Tibial nerve (tissue), 4 donors: ENCODE measurements at regions not wholly inside any gene's neighbourhood (a gene's known extent, or its start where the extent isn't known, plus 50 kb on each side); places are given as distances from the start of the nearest gene placed in this dataset.

ENCODE experiments used
- DNase-seq, 2 donors: peaks; one replicate each; pipeline ENCODE4 v3.0.0-alpha.2; 2019; ENCODE audit warnings: low spot score in 2 of 2
- H3K27ac ChIP-seq, 4 donors: fragments of 200-600 bp; sonication (generic) in 3 of 4; one replicate each; pipeline ENCODE4 v1.5.1; 2017 to 2019; ENCODE audit warnings: mild to moderate bottlenecking in 1 of 4
- H3K27me3 ChIP-seq, 2 donors: fragments of 200-600 bp; sonication (generic) in 1 of 2; one replicate each; pipeline versions ENCODE4 v1.5.1 to v1.6.0; 2017 to 2019
- H3K36me3 ChIP-seq, 3 donors: fragments of 200-600 bp; sonication (generic); one replicate each; pipeline ENCODE4 v1.5.1; 2018 to 2019
- H3K4me1 ChIP-seq, 4 donors: fragments of 200-600 bp; sonication (generic) in 3 of 4; one replicate each; pipeline ENCODE4 v1.5.1; 2017 to 2019
- H3K4me3 ChIP-seq, 4 donors: fragments of 200-600 bp; sonication (generic) in 3 of 4; one replicate each; pipeline ENCODE4 v1.5.1; 2017 to 2019; ENCODE audit warnings: mild to moderate bottlenecking in 1 of 4, moderate library complexity in 1 of 4
- H3K9me3 ChIP-seq, 4 donors: fragments of 200-600 bp; sonication (generic) in 3 of 4; one replicate each; pipeline ENCODE4 v1.5.1; 2017 to 2019
- EP300 ChIP-seq, 2 donors: sonication (generic); formaldehyde crosslinking; IDR thresholded peaks; one replicate each; pipeline ENCODE4 v1.6.1; 2017; ENCODE audit warnings: antibody characterized with exemption in 2 of 2, mild to moderate bottlenecking in 1 of 2
- POLR2A ChIP-seq, 2 donors: fragments of 450-650 bp; IDR thresholded peaks; one replicate each; pipeline ENCODE4 v1.6.1; 2017; ENCODE audit warnings: antibody characterized with exemption in 2 of 2, mild to moderate bottlenecking in 2 of 2, moderate library complexity in 2 of 2
- WGBS, 2 donors: methylation state at CpG; one replicate each; pipeline ENCODE4 v1.1.5; 2018; 5-methylcytosine and 5-hydroxymethylcytosine counted together
- TF ChIP-seq, protein P1 (sequence below), 5 experiments: fragments of 200-600 bp in 3 of 5; fragments of 450-650 bp in 2 of 5; sonication (generic) in 3 of 5; IDR thresholded peaks; one replicate each; pipeline ENCODE4 v1.5.1; 2016 to 2019; ENCODE audit warnings: antibody characterized with exemption in 5 of 5, mild to moderate bottlenecking in 3 of 5, moderate library complexity in 2 of 5

DNA sequence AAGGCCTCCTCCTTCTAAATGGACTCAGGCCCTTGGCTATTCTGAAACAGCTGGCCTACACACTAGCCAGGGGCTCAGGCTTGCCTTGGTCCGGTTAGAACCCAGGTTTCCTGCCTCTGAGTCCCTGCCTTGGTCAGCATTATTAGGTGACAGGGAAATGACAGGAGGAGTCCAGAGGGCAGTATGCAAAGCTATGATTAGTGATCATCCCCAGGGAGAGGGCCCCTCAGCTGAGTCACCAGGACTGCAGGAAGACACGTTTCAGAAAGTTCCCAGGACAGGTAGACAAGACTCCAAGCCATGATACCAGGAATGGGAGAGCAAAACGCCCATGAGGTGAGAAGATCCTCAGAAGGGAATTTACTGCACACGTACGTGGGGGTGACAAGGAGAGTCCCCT is 301.1 kb upstream of the COBL start:
- DNase-seq = no peak
- Histone ChIP-seq H3K27me3 (no peaks in the 10 kb centered on the region), H3K36me3 (no peaks in the 10 kb centered on the region), H3K9me3 (no peaks in the 10 kb centered on the region), H3K27ac (no peak overlapping the region), H3K4me1 (no peaks in the 10 kb centered on the region), H3K4me3 (no peak overlapping the region)
- 76 to 77% methylated on average over 5 of the region's 5 CpGs for WGBS, 2 donors
- TF ChIP-seq, protein P1, sequence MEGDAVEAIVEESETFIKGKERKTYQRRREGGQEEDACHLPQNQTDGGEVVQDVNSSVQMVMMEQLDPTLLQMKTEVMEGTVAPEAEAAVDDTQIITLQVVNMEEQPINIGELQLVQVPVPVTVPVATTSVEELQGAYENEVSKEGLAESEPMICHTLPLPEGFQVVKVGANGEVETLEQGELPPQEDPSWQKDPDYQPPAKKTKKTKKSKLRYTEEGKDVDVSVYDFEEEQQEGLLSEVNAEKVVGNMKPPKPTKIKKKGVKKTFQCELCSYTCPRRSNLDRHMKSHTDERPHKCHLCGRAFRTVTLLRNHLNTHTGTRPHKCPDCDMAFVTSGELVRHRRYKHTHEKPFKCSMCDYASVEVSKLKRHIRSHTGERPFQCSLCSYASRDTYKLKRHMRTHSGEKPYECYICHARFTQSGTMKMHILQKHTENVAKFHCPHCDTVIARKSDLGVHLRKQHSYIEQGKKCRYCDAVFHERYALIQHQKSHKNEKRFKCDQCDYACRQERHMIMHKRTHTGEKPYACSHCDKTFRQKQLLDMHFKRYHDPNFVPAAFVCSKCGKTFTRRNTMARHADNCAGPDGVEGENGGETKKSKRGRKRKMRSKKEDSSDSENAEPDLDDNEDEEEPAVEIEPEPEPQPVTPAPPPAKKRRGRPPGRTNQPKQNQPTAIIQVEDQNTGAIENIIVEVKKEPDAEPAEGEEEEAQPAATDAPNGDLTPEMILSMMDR (IDR thresholded peaks at IDR 0.05) = no peak
- no peak for TF ChIP-seq POLR2A (IDR thresholded peaks at IDR 0.05)
- no peak for TF ChIP-seq EP300 (IDR thresholded peaks at IDR 0.05)

DNA sequence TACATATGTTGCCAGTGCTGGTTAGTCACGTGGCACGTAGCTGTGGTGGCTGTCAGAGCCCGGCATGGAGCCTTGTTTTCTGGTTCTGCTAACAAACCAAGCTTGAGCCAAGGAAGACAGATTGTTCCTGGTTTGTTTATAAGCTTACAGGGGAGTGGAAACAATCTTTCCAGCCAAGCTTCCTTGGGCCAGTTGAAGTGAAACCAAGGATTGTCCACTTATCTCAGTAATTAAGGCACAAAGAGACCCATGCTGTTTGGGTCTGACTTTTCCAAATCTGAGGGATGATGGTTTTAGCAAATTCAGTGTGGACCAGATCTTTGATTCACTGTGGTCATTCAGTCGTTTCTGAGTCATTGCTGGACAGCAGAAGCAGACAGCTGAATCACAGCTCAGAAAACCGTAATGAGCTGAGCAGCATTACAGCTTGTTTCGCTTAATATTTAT is 297.3 kb upstream of the COBL start:
- DNase-seq = no peak
- 56 to 57% methylated on average over 6 of the region's 6 CpGs for WGBS, 2 donors
- H3K27ac ChIP-seq = no peak overlapping the region
- H3K36me3 ChIP-seq = no peaks in the 10 kb centered on the region
- H3K9me3 ChIP-seq = no peaks in the 10 kb centered on the region
- no peak overlapping the region for H3K4me3 ChIP-seq
- H3K4me1 ChIP-seq = no peaks in the 10 kb centered on the region
- H3K27me3 ChIP-seq = no peaks in the 10 kb centered on the region
- TF ChIP-seq POLR2A (IDR thresholded peaks at IDR 0.05) (no peak), EP300 (IDR thresholded peaks at IDR 0.05) (no peak)
- TF ChIP-seq, protein P1 (IDR thresholded peaks at IDR 0.05) = no peak

DNA sequence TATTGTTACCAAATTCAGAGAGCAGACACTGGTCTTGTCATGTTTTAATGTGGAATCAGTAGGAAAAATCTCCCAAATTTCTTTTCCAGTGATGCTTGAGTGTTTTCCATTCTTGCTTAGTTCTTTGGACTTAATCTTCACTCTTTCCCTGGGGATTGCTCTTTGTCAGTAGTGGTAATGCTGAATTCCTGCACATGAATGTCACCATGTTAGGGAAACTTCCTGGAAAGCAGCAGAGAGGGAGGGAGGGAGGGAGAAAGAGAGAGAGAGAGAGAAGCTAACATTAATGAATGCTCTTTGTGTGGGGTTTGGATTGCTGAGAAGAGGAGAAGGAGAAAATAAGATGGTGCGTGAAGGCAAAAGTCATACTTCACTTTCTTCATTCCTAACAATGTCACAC is 295.3 kb upstream of the COBL start:
- 41 to 43% methylated on average over 1 of the region's 1 CpG for WGBS, 2 donors
- TF ChIP-seq EP300 (IDR thresholded peaks at IDR 0.05) (no peak), POLR2A (IDR thresholded peaks at IDR 0.05) (no peak)
- TF ChIP-seq, protein P1 (IDR thresholded peaks at IDR 0.05) = no peak
- no peak for DNase-seq
- H3K27me3 ChIP-seq = no peaks in the 10 kb centered on the region
- no peak overlapping the region for H3K4me3 ChIP-seq
- no peaks in the 10 kb centered on the region for H3K4me1 ChIP-seq
- no peaks in the 10 kb centered on the region for H3K9me3 ChIP-seq
- no peaks in the 10 kb centered on the region for H3K36me3 ChIP-seq
- no peak overlapping the region for H3K27ac ChIP-seq

DNA sequence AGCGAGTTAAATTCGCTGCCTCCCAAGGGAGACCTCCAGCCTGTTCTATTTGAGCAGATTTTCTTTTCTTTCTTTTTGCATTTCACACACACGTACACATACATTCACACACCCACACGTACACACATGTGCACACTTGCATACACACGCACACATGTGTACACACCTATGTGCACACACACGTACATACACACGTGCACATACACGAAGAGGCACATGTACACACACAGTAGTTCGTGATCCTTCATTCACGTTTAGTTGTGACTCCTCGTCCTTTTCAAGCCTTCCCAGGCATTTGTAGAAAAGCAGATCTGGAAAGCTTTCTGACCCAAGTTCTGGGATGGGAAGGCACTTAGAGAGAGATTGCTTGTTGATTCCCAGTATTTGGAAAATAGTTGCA is 290.8 kb upstream of the COBL start:
- WGBS, 2 donors = 65 to 70% methylated on average over 11 of the region's 11 CpGs
- TF ChIP-seq EP300 (IDR thresholded peaks at IDR 0.05) (no peak), POLR2A (IDR thresholded peaks at IDR 0.05) (no peak)
- TF ChIP-seq, protein P1 (IDR thresholded peaks at IDR 0.05) = no peak

DNA sequence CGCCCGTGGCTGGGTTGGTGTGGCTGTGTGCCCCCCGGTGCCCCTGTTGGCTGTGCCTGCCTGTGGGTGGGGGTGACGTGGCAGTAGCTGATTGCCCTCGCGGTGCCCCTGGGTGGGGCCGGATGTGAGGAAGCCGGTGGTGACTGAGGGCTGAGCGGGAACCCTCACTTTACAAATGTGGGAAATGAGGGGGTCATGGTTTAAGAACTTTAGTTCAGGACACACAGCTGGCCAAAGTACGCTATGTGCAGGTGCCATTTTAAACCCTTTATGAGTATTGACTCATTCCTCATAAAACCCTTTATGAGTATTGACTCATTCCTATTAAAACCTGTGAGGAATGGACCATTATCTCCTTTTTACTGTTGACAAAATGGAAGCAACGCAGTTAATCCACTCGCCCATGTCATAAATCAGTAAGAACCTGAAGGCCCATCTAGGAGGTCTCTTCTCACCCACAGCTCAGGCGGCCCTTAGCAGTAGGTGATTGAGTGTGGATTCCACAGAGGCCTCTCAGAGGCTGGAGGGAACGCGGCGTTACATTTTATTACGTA is 290.1 kb upstream of the COBL start:
- no peaks in the 10 kb centered on the region for H3K4me1 ChIP-seq
- no peak for DNase-seq
- peaks cover 0 to 25% (median 0%) of the 10 kb centered on the region in 4 donors for H3K9me3 ChIP-seq
- WGBS, 2 donors = 52 to 56% methylated on average over 16 to 17 of the region's 17 CpGs
- no peaks in the 10 kb centered on the region for H3K27me3 ChIP-seq
- TF ChIP-seq, protein P1 (IDR thresholded peaks at IDR 0.05) = no peak
- TF ChIP-seq EP300 (IDR thresholded peaks at IDR 0.05) = no peak
- TF ChIP-seq POLR2A (IDR thresholded peaks at IDR 0.05) = no peak
- no peak overlapping the region for H3K4me3 ChIP-seq
- H3K27ac ChIP-seq = no peak overlapping the region
- no peaks in the 10 kb centered on the region for H3K36me3 ChIP-seq

More for the DNA sequence above, 290.8 kb upstream of the COBL start:
- Histone ChIP-seq H3K36me3 (no peaks in the 10 kb centered on the region), H3K4me1 (no peaks in the 10 kb centered on the region), H3K9me3 (peaks cover 0 to 19% (median 0%) of the 10 kb centered on the region in 4 donors), H3K27me3 (no peaks in the 10 kb centered on the region), H3K27ac (no peak overlapping the region), H3K4me3 (no peak overlapping the region)
- DNase-seq = no peak
